SK-N-SH treated with all-trans-retinoic acid at 6 μM for 48 hours (cell line): ENCODE measurements at regions not wholly inside any gene's neighbourhood (a gene's known extent, or its start where the extent isn't known, plus 50 kb on each side); places are given as distances from the start of the nearest gene placed in this dataset.

Source experiments
- ATAC-seq: fragments of 200-7000 bp; cut with Tn5 transposase; 3 replicates; pipeline ENCODE4 v1.9.1; 2020; ENCODE audit warnings: mild to moderate bottlenecking, moderate library complexity
- ARNTL ChIP-seq: fragments of 450-650 bp; formaldehyde crosslinking; IDR thresholded peaks from 2 replicates; pipeline ENCODE4 v1.5.0; 2020; ENCODE audit warnings: low read depth, mild to moderate bottlenecking, moderate library complexity, borderline replicate concordance
- BACH2 ChIP-seq: fragments of 250-450 bp; sonication (Bioruptor Pico); IDR thresholded peaks from 2 replicates; pipeline ENCODE4 v1.9.0; 2021; ENCODE audit warnings: mild to moderate bottlenecking, borderline replicate concordance
- CSDC2 ChIP-seq: fragments of 250-450 bp; sonication (Bioruptor Pico); IDR thresholded peaks from 2 replicates; pipeline ENCODE4 v1.5.0; 2020; ENCODE audit warnings: mild to moderate bottlenecking, moderate library complexity
- ESRRG ChIP-seq: fragments of 250-450 bp; sonication (Bioruptor Pico); IDR thresholded peaks from 2 replicates; pipeline ENCODE4 v1.6.1; 2021; ENCODE audit warnings: mild to moderate bottlenecking
- GLIS3 ChIP-seq: fragments of 250-450 bp; sonication (Bioruptor Pico); IDR thresholded peaks from 2 replicates; pipeline ENCODE4 v1.5.0; 2020; ENCODE audit warnings: mild to moderate bottlenecking, moderate library complexity
- ISL1 ChIP-seq: fragments of 250-450 bp; sonication (Bioruptor Pico); IDR thresholded peaks from 2 replicates; pipeline ENCODE4 v2.1.2; 2022; ENCODE audit warnings: mild to moderate bottlenecking, moderate library complexity
- OSR1 ChIP-seq: fragments of 250-450 bp; sonication (Bioruptor Pico); IDR thresholded peaks from 2 replicates; pipeline ENCODE4 v1.8.0; 2022; ENCODE audit warnings: moderate library complexity, mild to moderate bottlenecking, inconsistent platforms
- PATZ1 ChIP-seq: fragments of 250-450 bp; sonication (Bioruptor Pico); IDR thresholded peaks from 2 replicates; pipeline ENCODE4 v1.8.0; 2020; ENCODE audit warnings: mild to moderate bottlenecking, moderate library complexity, borderline replicate concordance
- PPARA ChIP-seq: fragments of 250-450 bp; sonication (Bioruptor Pico); IDR thresholded peaks from 2 replicates; pipeline ENCODE4 v1.5.0; 2020; ENCODE audit warnings: mild to moderate bottlenecking, borderline replicate concordance
- RARB ChIP-seq: fragments of 250-450 bp; sonication (Bioruptor Pico); IDR thresholded peaks from 2 replicates; pipeline ENCODE4 v1.8.0; 2021; ENCODE audit warnings: mild to moderate bottlenecking, moderate library complexity
- SNAI2 ChIP-seq: fragments of 250-450 bp; sonication (Bioruptor Pico); IDR thresholded peaks from 2 replicates; pipeline ENCODE4 v1.5.0; 2020; ENCODE audit warnings: mild to moderate bottlenecking, moderate library complexity
- TCF4 ChIP-seq: fragments of 250-450 bp; sonication (Bioruptor Pico); IDR thresholded peaks from 2 replicates; pipeline ENCODE4 v1.8.0; 2021; ENCODE audit warnings: mild to moderate bottlenecking, moderate library complexity, borderline replicate concordance
- TOX ChIP-seq: fragments of 250-450 bp; sonication (Bioruptor Pico); IDR thresholded peaks from 2 replicates; pipeline ENCODE4 v1.8.0; 2021; ENCODE audit warnings: mild to moderate bottlenecking, moderate library complexity, borderline replicate concordance
- ZC3H10 ChIP-seq: fragments of 250-450 bp; sonication (Bioruptor Pico); IDR thresholded peaks from 2 replicates; pipeline ENCODE4 v1.5.1; 2021; ENCODE audit warnings: mild to moderate bottlenecking, moderate library complexity
- ZFP3 ChIP-seq: fragments of 250-450 bp; sonication (Bioruptor Pico); IDR thresholded peaks from 2 replicates; pipeline ENCODE4 v1.5.0; 2020; ENCODE audit warnings: mild to moderate bottlenecking, moderate library complexity
- ZFP30 ChIP-seq: fragments of 450-650 bp; formaldehyde crosslinking; IDR thresholded peaks from 2 replicates; pipeline ENCODE4 v1.5.0; 2022; ENCODE audit warnings: mild to moderate bottlenecking, moderate library complexity
- ZNF565 ChIP-seq: fragments of 450-650 bp; formaldehyde crosslinking; conservative IDR thresholded peaks from 2 replicates; pipeline ENCODE4 v1.5.0; 2020; ENCODE audit warnings: low read depth, mild to moderate bottlenecking, moderate library complexity
- ZNF70 ChIP-seq: fragments of 450-650 bp; formaldehyde crosslinking; IDR thresholded peaks from 2 replicates; pipeline ENCODE4 v1.5.0; 2020; ENCODE audit warnings: mild to moderate bottlenecking, moderate library complexity
- ZNF8 ChIP-seq: fragments of 450-650 bp; formaldehyde crosslinking; IDR thresholded peaks from 2 replicates; pipeline ENCODE4 v1.5.0; 2020; ENCODE audit warnings: mild to moderate bottlenecking, moderate library complexity
- TF ChIP-seq, protein P1 (sequence below): fragments of 250-450 bp; sonication (Bioruptor Pico); IDR thresholded peaks from 2 replicates; pipeline ENCODE4 v1.5.1; 2020; ENCODE audit warnings: low read depth, mild to moderate bottlenecking, moderate library complexity
- TF ChIP-seq, protein P2 (sequence below): fragments of 250-450 bp; sonication (Bioruptor Pico); IDR thresholded peaks from 2 replicates; pipeline ENCODE4 v1.8.0; 2021; ENCODE audit warnings: low read depth, mild to moderate bottlenecking, moderate library complexity, borderline replicate concordance
- TF ChIP-seq, protein P3 (sequence below): fragments of 250-450 bp; sonication (Bioruptor Pico); IDR thresholded peaks from 2 replicates; pipeline ENCODE4 v1.5.1; 2021; ENCODE audit warnings: mild to moderate bottlenecking, moderate library complexity

- no peak for ATAC-seq
- TF ChIP-seq ZNF70 (no peak), OSR1 (no peak), ZC3H10 (CRISPR knock-in tag) (no peak), PPARA (no peak), GLIS3 (CRISPR knock-in tag) (no peak), SNAI2 (CRISPR knock-in tag) (no peak), PATZ1 (CRISPR knock-in tag) (no peak), CSDC2 (CRISPR knock-in tag) (no peak), TOX (CRISPR knock-in tag) (no peak), TCF4 (CRISPR knock-in tag) (no peak), ZFP30 (CRISPR knock-in tag) (no peak), RARB (CRISPR knock-in tag) (no peak), ISL1 (no peak), ZFP3 (CRISPR knock-in tag) (no peak)
- TF ChIP-seq, protein P1, sequence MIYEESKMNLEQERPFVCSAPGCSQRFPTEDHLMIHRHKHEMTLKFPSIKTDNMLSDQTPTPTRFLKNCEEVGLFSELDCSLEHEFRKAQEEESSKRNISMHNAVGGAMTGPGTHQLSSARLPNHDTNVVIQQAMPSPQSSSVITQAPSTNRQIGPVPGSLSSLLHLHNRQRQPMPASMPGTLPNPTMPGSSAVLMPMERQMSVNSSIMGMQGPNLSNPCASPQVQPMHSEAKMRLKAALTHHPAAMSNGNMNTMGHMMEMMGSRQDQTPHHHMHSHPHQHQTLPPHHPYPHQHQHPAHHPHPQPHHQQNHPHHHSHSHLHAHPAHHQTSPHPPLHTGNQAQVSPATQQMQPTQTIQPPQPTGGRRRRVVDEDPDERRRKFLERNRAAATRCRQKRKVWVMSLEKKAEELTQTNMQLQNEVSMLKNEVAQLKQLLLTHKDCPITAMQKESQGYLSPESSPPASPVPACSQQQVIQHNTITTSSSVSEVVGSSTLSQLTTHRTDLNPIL (CRISPR knock-in tag) = no peak
- TF ChIP-seq, protein P2, sequence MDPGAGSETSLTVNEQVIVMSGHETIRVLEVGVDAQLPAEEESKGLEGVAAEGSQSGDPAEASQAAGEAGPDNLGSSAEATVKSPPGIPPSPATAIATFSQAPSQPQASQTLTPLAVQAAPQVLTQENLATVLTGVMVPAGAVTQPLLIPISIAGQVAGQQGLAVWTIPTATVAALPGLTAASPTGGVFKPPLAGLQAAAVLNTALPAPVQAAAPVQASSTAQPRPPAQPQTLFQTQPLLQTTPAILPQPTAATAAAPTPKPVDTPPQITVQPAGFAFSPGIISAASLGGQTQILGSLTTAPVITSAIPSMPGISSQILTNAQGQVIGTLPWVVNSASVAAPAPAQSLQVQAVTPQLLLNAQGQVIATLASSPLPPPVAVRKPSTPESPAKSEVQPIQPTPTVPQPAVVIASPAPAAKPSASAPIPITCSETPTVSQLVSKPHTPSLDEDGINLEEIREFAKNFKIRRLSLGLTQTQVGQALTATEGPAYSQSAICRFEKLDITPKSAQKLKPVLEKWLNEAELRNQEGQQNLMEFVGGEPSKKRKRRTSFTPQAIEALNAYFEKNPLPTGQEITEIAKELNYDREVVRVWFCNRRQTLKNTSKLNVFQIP (CRISPR knock-in tag) = no peak
These were observed 89.7 kb downstream of the MAF start for GRCh38 chr16:79510879-79511278.

GRCh38 chr16:79509906-79510305 is 90.6 kb downstream of the MAF start:
- TF ChIP-seq RARB (CRISPR knock-in tag) (no peak), ARNTL (CRISPR knock-in tag) (no peak), TOX (CRISPR knock-in tag) (no peak), ZNF565 (no peak), ISL1 (no peak), ZNF8 (no peak), TCF4 (CRISPR knock-in tag) (no peak), ESRRG (CRISPR knock-in tag) (no peak), SNAI2 (CRISPR knock-in tag) (no peak), CSDC2 (CRISPR knock-in tag) (no peak), PPARA (no peak), ZFP30 (CRISPR knock-in tag) (no peak), BACH2 (CRISPR knock-in tag) (no peak)
- TF ChIP-seq, protein P2 (CRISPR knock-in tag) = no peak
- no peak for ATAC-seq

- TF ChIP-seq, protein P1 (CRISPR knock-in tag) = no peak
- TF ChIP-seq SNAI2 (CRISPR knock-in tag) (no peak), ZFP3 (CRISPR knock-in tag) (no peak), TCF4 (CRISPR knock-in tag) (no peak), CSDC2 (CRISPR knock-in tag) (no peak), PPARA (no peak), BACH2 (CRISPR knock-in tag) (no peak), ZFP30 (CRISPR knock-in tag) (no peak), TOX (CRISPR knock-in tag) (no peak), RARB (CRISPR knock-in tag) (no peak), ISL1 (no peak), ZNF70 (no peak), ZNF8 (no peak), ZNF565 (no peak), OSR1 (no peak), ZC3H10 (CRISPR knock-in tag) (no peak), ESRRG (CRISPR knock-in tag) (no peak)
- TF ChIP-seq, protein P3, sequence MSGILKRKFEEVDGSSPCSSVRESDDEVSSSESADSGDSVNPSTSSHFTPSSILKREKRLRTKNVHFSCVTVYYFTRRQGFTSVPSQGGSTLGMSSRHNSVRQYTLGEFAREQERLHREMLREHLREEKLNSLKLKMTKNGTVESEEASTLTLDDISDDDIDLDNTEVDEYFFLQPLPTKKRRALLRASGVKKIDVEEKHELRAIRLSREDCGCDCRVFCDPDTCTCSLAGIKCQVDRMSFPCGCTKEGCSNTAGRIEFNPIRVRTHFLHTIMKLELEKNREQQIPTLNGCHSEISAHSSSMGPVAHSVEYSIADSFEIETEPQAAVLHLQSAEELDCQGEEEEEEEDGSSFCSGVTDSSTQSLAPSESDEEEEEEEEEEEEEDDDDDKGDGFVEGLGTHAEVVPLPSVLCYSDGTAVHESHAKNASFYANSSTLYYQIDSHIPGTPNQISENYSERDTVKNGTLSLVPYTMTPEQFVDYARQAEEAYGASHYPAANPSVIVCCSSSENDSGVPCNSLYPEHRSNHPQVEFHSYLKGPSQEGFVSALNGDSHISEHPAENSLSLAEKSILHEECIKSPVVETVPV = no peak
- TF ChIP-seq, protein P2 (CRISPR knock-in tag) = no peak
- TF ChIP-seq, all 23 proteins: peak for 0
- ATAC-seq = no peak
These were observed 91.3 kb downstream of the MAF start for GRCh38 chr16:79509211-79509631.
